ENCODE measurements at regions not wholly inside any gene's neighbourhood (a gene's known extent, or its start where the extent isn't known, plus 50 kb on each side); places are given as distances from the start of the nearest gene placed in this dataset.

DNA sequence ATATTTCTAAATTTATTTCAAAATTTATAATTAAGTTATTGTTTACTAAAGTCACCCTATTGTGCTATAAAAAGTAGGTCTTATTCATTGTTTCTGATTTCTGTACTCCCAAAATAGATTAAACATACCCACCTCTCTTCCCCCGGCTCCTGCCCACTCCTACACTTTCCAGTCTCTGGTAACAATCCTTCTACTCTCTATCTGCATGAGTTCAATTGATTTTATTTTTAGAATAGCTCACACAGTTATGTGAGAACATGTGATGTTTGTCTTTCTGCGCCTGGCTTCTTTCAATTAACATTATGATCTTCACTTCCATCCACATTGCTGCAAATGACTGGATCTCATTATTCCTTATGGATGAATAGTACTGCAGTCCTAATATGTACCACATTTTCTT lies 269.3 kb downstream of the ACTRT1 start:
- H3K23ac ChIP-seq (ENCODE audit: low read length) = no peak overlapping the region
- H3K27me3 ChIP-seq (ENCODE audit: insufficient read depth, low read length) = no peaks in the 10 kb centered on the region

DNA sequence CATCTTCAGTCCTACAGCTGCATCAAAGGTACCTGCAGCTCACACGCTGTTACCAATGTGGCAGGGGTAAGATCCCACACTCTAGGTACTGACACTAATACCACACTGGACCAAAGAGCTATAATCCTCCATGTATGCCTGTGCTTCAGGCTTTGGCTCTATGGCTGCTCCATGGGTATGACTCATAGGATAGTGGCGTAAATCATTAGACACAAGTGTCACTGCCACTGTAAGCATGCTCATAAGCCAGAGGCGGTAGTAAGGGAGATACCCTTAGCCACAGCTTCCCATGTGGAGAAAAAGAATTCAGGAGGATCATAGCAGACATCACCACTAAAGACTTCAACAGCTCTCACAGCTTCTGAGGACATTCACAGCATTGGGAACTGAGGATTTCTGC lies 287.5 kb downstream of the ACTRT1 start:
- H4K8ac ChIP-seq (ENCODE audit: low read depth, low read length) = no peak overlapping the region
- H3K9ac ChIP-seq (ENCODE audit: low read length) = no peak overlapping the region
- no peak overlapping the region for H3K18ac ChIP-seq (ENCODE audit: low read length)
- no peaks in the 10 kb centered on the region for H3K4me1 ChIP-seq (ENCODE audit: control insufficient read depth in 1 of 2, insufficient read depth in 2 of 2, low read length in 2 of 2)
- no peaks in the 10 kb centered on the region for H3K79me2 ChIP-seq (ENCODE audit: control insufficient read depth, insufficient read depth, low read length, poor library complexity)
- no peak overlapping the region for H3K4me3 ChIP-seq (ENCODE audit: low read depth, low read length)
- no peaks in the 10 kb centered on the region for H3K9me3 ChIP-seq (ENCODE audit: insufficient read depth, low read depth, low read length)
- no peak overlapping the region for H4K12ac ChIP-seq (ENCODE audit: low read depth, low read length)
- H2BK12ac ChIP-seq (ENCODE audit: low read length) = no peak overlapping the region
- H3K23ac ChIP-seq (ENCODE audit: low read length) = no peak overlapping the region
- no peak overlapping the region for H3K4me2 ChIP-seq (ENCODE audit: low read length)
- H2AK5ac ChIP-seq (ENCODE audit: low read length) = no peak overlapping the region
- no peak overlapping the region for H2AFZ ChIP-seq (ENCODE audit: insufficient read depth, low read length, poor library complexity)
- no peak overlapping the region for H4K91ac ChIP-seq (ENCODE audit: low read depth, low read length)
- H3K36me3 ChIP-seq (ENCODE audit: control insufficient read depth in 1 of 2, insufficient read depth in 2 of 2, low read length in 2 of 2) = no peaks in the 10 kb centered on the region
- H3K27me3 ChIP-seq (ENCODE audit: insufficient read depth, low read length) = no peaks in the 10 kb centered on the region
- no peak overlapping the region for H3K14ac ChIP-seq (ENCODE audit: low read length)
- no peak overlapping the region for H3K4ac ChIP-seq (ENCODE audit: low read depth, low read length)
- no peaks in the 10 kb centered on the region for H3K79me1 ChIP-seq (ENCODE audit: low read length)
- H2BK5ac ChIP-seq (ENCODE audit: low read depth, low read length, poor library complexity) = no peak overlapping the region
- WGBS (ENCODE audit: extremely low coverage, insufficient coverage, insufficient read length) = no CpG with 5 or more reads among the region's 3 CpGs
- DNase-seq = peak; percentile 0 to 9
- H2BK120ac ChIP-seq (ENCODE audit: insufficient read depth, low read length, poor library complexity) = no peak overlapping the region
- no peak overlapping the region for H3K27ac ChIP-seq (ENCODE audit: low read depth, low read length)

More for the DNA sequence above, 269.3 kb downstream of the ACTRT1 start:
- H3K9ac ChIP-seq (ENCODE audit: low read length) = no peak overlapping the region
- no peak overlapping the region for H4K8ac ChIP-seq (ENCODE audit: low read depth, low read length)
- no peak overlapping the region for H2BK120ac ChIP-seq (ENCODE audit: insufficient read depth, low read length, poor library complexity)
- no peak overlapping the region for H3K4me3 ChIP-seq (ENCODE audit: low read depth, low read length)
- no peak for DNase-seq
- H2AFZ ChIP-seq (ENCODE audit: insufficient read depth, low read length, poor library complexity) = no peak overlapping the region
- H2BK5ac ChIP-seq (ENCODE audit: low read depth, low read length, poor library complexity) = no peak overlapping the region
- H3K79me1 ChIP-seq (ENCODE audit: low read length) = no peaks in the 10 kb centered on the region
- H3K36me3 ChIP-seq (ENCODE audit: control insufficient read depth in 1 of 2, insufficient read depth in 2 of 2, low read length in 2 of 2) = no peaks in the 10 kb centered on the region
- no peak overlapping the region for H3K18ac ChIP-seq (ENCODE audit: low read length)
- H3K4me2 ChIP-seq (ENCODE audit: low read length) = no peak overlapping the region
- no peak overlapping the region for H3K4ac ChIP-seq (ENCODE audit: low read depth, low read length)
- H2AK5ac ChIP-seq (ENCODE audit: low read length) = no peak overlapping the region
- no peaks in the 10 kb centered on the region for H3K79me2 ChIP-seq (ENCODE audit: control insufficient read depth, insufficient read depth, low read length, poor library complexity)
- H3K27ac ChIP-seq (ENCODE audit: low read depth, low read length) = no peak overlapping the region
- H2BK12ac ChIP-seq (ENCODE audit: low read length) = no peak overlapping the region
- no peak overlapping the region for H3K14ac ChIP-seq (ENCODE audit: low read length)
- H3K4me1 ChIP-seq (ENCODE audit: control insufficient read depth in 1 of 2, insufficient read depth in 2 of 2, low read length in 2 of 2) = no peaks in the 10 kb centered on the region
- WGBS (ENCODE audit: extremely low coverage, insufficient coverage, insufficient read length) = no CpG with 5 or more reads among the region's 2 CpGs
- H4K91ac ChIP-seq (ENCODE audit: low read depth, low read length) = no peak overlapping the region
- H3K9me3 ChIP-seq (ENCODE audit: insufficient read depth, low read depth, low read length) = no peaks in the 10 kb centered on the region
- no peak overlapping the region for H4K12ac ChIP-seq (ENCODE audit: low read depth, low read length)

DNA sequence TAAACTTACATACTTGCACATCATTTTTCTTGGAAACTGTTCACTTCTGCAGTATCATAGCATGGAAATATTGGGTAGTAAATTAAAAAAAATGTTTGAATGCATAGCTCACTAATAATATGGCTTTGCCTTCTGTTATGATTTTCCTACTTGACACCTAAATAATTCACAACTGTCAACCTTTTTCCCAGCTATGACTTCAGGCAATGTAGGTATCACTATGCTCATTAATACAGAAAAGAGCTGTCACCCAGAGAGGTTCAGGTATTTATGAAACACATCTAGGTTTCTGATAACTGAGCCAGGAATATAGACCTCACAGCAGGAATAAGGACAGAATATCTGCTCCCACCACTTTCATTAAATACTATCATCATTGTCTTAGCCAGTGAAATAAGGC lies 289.5 kb downstream of the ACTRT1 start:
- Histone ChIP-seq H3K9ac (ENCODE audit: low read length) (no peak overlapping the region), H3K4me3 (ENCODE audit: low read depth, low read length) (no peak overlapping the region), H3K79me2 (ENCODE audit: control insufficient read depth, insufficient read depth, low read length, poor library complexity) (no peaks in the 10 kb centered on the region), H2AFZ (ENCODE audit: insufficient read depth, low read length, poor library complexity) (no peak overlapping the region), H2BK5ac (ENCODE audit: low read depth, low read length, poor library complexity) (no peak overlapping the region), H4K12ac (ENCODE audit: low read depth, low read length) (no peak overlapping the region), H3K79me1 (ENCODE audit: low read length) (no peaks in the 10 kb centered on the region), H3K27me3 (ENCODE audit: insufficient read depth, low read length) (no peaks in the 10 kb centered on the region), H4K8ac (ENCODE audit: low read depth, low read length) (no peak overlapping the region), H3K4me2 (ENCODE audit: low read length) (no peak overlapping the region), H3K4ac (ENCODE audit: low read depth, low read length) (no peak overlapping the region), H2AK5ac (ENCODE audit: low read length) (no peak overlapping the region), H3K14ac (ENCODE audit: low read length) (no peak overlapping the region), H4K91ac (ENCODE audit: low read depth, low read length) (no peak overlapping the region), H3K4me1 (ENCODE audit: control insufficient read depth in 1 of 2, insufficient read depth in 2 of 2, low read length in 2 of 2) (no peaks in the 10 kb centered on the region), H2BK12ac (ENCODE audit: low read length) (no peak overlapping the region), H3K36me3 (ENCODE audit: control insufficient read depth in 1 of 2, insufficient read depth in 2 of 2, low read length in 2 of 2) (no peaks in the 10 kb centered on the region), H3K9me3 (ENCODE audit: insufficient read depth, low read depth, low read length) (no peaks in the 10 kb centered on the region), H2BK120ac (ENCODE audit: insufficient read depth, low read length, poor library complexity) (no peak overlapping the region), H3K23ac (ENCODE audit: low read length) (no peak overlapping the region), H3K27ac (ENCODE audit: low read depth, low read length) (no peak overlapping the region), H3K18ac (ENCODE audit: low read length) (no peak overlapping the region)
- DNase-seq = no peak

DNA sequence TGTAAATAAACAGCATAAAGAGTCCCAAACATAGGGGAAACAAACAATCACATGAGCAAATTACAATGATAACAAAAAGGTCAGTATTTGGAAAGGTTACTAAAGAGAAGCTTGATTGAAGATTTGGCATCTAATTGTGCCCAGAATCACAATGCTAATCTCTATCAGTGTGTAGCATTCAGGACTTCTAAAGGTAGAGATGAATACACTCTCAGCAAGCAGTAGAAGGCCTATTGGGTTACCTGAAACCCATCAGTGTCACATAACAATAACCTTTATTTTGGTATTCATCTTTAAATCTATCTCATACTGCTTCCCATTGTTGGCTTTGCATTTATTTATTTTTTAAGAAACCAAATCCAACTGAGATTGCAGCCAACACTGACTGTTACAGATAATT lies 319.5 kb downstream of the ACTRT1 start:
- no peak overlapping the region for H3K23ac ChIP-seq (ENCODE audit: low read length)
- H4K12ac ChIP-seq (ENCODE audit: low read depth, low read length) = no peak overlapping the region
- no peak overlapping the region for H2AFZ ChIP-seq (ENCODE audit: insufficient read depth, low read length, poor library complexity)
- H3K18ac ChIP-seq (ENCODE audit: low read length) = no peak overlapping the region
- no peak overlapping the region for H2BK120ac ChIP-seq (ENCODE audit: insufficient read depth, low read length, poor library complexity)
- no peak overlapping the region for H3K4me3 ChIP-seq (ENCODE audit: low read depth, low read length)
- no peaks in the 10 kb centered on the region for H3K4me1 ChIP-seq (ENCODE audit: control insufficient read depth in 1 of 2, insufficient read depth in 2 of 2, low read length in 2 of 2)
- H3K9me3 ChIP-seq (ENCODE audit: insufficient read depth, low read depth, low read length) = no peaks in the 10 kb centered on the region
- H2AK5ac ChIP-seq (ENCODE audit: low read length) = no peak overlapping the region
- no peaks in the 10 kb centered on the region for H3K79me2 ChIP-seq (ENCODE audit: control insufficient read depth, insufficient read depth, low read length, poor library complexity)
- no peaks in the 10 kb centered on the region for H3K27me3 ChIP-seq (ENCODE audit: insufficient read depth, low read length)
- H2BK12ac ChIP-seq (ENCODE audit: low read length) = no peak overlapping the region
- no peak overlapping the region for H2BK5ac ChIP-seq (ENCODE audit: low read depth, low read length, poor library complexity)
- H3K27ac ChIP-seq (ENCODE audit: low read depth, low read length) = no peak overlapping the region
- H3K4me2 ChIP-seq (ENCODE audit: low read length) = no peak overlapping the region
- H3K4ac ChIP-seq (ENCODE audit: low read depth, low read length) = no peak overlapping the region
- no peak overlapping the region for H3K9ac ChIP-seq (ENCODE audit: low read length)
- DNase-seq = no peak
- no peak overlapping the region for H4K91ac ChIP-seq (ENCODE audit: low read depth, low read length)
- H4K8ac ChIP-seq (ENCODE audit: low read depth, low read length) = no peak overlapping the region
- no peaks in the 10 kb centered on the region for H3K79me1 ChIP-seq (ENCODE audit: low read length)
- no peaks in the 10 kb centered on the region for H3K36me3 ChIP-seq (ENCODE audit: control insufficient read depth in 1 of 2, insufficient read depth in 2 of 2, low read length in 2 of 2)
- H3K14ac ChIP-seq (ENCODE audit: low read length) = no peak overlapping the region

DNA sequence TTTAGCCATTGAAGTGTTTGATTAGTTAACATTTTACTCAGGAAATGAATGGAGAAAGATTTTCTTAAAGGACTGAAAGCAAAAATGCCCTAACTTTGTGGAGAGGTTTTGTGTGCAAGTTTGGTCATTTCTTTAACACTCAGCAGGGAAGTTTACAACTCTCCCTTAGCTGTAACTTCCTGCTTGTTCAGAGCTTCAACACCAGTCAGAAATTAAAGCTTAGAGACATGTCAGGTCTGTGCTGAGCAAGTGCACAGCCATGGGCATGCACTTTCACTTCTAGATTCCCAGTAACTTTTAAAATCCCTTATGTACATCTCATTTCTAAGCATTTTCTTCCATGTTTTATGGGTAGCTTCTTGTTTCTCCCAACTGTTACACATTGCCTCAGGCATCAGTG lies 326.0 kb downstream of the ACTRT1 start:
- no peak overlapping the region for H3K4ac ChIP-seq (ENCODE audit: low read depth, low read length)
- H4K8ac ChIP-seq (ENCODE audit: low read depth, low read length) = no peak overlapping the region
- no peak overlapping the region for H3K4me2 ChIP-seq (ENCODE audit: low read length)
- no peak overlapping the region for H4K12ac ChIP-seq (ENCODE audit: low read depth, low read length)
- H3K79me2 ChIP-seq (ENCODE audit: control insufficient read depth, insufficient read depth, low read length, poor library complexity) = no peaks in the 10 kb centered on the region
- H3K27me3 ChIP-seq (ENCODE audit: insufficient read depth, low read length) = no peaks in the 10 kb centered on the region
- no peaks in the 10 kb centered on the region for H3K36me3 ChIP-seq (ENCODE audit: control insufficient read depth in 1 of 2, insufficient read depth in 2 of 2, low read length in 2 of 2)
- H2AK5ac ChIP-seq (ENCODE audit: low read length) = no peak overlapping the region
- no peak overlapping the region for H3K18ac ChIP-seq (ENCODE audit: low read length)
- H2BK12ac ChIP-seq (ENCODE audit: low read length) = no peak overlapping the region
- H2AFZ ChIP-seq (ENCODE audit: insufficient read depth, low read length, poor library complexity) = no peak overlapping the region
- no peak overlapping the region for H3K4me3 ChIP-seq (ENCODE audit: low read depth, low read length)
- no peak for DNase-seq
- H3K9ac ChIP-seq (ENCODE audit: low read length) = no peak overlapping the region
- no peak overlapping the region for H3K23ac ChIP-seq (ENCODE audit: low read length)
- no peak overlapping the region for H2BK120ac ChIP-seq (ENCODE audit: insufficient read depth, low read length, poor library complexity)
- no peak overlapping the region for H2BK5ac ChIP-seq (ENCODE audit: low read depth, low read length, poor library complexity)
- no peaks in the 10 kb centered on the region for H3K9me3 ChIP-seq (ENCODE audit: insufficient read depth, low read depth, low read length)
- H4K91ac ChIP-seq (ENCODE audit: low read depth, low read length) = no peak overlapping the region
- no peak overlapping the region for H3K14ac ChIP-seq (ENCODE audit: low read length)
- H3K79me1 ChIP-seq (ENCODE audit: low read length) = no peaks in the 10 kb centered on the region
- no peak overlapping the region for H3K27ac ChIP-seq (ENCODE audit: low read depth, low read length)
- H3K4me1 ChIP-seq (ENCODE audit: control insufficient read depth in 1 of 2, insufficient read depth in 2 of 2, low read length in 2 of 2) = no peaks in the 10 kb centered on the region

All from trophoblast cell (in vitro differentiated cells and primary cell).